ENCODE measurements at regions not wholly inside any gene's neighbourhood (a gene's known extent, or its start where the extent isn't known, plus 50 kb on each side); places are given as distances from the start of the nearest gene placed in this dataset.
"Not testable (repeated sequence)": the region's sequence is repeated elsewhere in the genome, so short reads cannot be mapped to it uniquely, and the experiment has no call there.

DNA sequence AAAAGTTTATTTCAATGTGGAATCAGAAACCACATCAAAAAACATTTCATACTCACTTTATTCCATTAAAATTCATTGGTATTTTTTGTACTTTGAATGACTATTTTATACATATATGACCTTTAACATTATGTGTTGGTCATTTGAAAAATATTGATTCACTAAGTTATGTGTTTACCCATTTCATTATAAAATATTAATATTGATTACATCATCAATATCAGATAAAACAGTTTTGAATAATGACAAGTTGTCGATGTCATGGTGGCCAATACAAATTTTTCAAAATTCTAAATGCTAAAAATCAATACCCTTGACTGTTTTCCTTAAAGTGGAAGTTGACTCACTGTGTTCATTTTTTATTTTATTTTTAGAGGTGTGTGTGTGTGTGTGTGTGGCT is 239.7 kb upstream of the ROBO1 start:
- no peak for DNase-seq

DNA sequence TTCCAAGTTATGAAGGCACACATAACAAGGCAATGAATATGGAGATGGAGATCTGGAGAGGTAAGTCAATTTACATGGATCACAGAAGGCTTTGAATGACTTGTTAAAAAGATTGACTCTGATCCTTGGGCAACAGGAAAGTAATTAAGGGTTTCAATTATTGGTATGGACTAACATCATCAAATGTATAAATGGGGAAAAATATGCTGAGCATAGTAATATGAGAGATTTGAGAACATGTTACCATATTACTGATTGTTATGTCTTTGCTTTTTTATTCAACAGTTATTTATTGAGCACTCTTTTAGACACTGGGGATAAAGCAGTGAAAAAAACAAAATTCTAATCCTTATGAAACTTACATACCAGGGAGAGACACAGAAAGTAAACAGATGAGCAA is 238.5 kb upstream of the ROBO1 start:
- DNase-seq, result no peak

DNA sequence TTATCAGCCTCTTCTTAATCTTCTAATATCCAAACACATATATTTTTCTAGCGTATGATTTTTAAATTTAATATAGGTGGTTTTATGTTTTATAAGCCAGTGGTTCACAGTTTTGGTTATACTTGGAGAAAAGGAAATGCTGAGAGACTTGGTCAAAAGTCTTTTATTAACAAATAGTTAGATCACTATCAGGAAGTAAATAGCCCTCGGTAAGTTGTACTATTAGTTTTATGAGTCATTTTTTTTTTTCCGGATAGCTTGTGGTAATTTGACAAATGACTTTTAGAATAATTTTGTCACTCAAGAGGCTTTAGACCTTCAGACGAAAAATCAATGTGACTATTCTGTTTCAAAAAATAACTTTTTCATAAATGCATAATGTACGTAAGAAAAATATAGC is 232.2 kb upstream of the ROBO1 start:
- DNase-seq, result no peak

DNA sequence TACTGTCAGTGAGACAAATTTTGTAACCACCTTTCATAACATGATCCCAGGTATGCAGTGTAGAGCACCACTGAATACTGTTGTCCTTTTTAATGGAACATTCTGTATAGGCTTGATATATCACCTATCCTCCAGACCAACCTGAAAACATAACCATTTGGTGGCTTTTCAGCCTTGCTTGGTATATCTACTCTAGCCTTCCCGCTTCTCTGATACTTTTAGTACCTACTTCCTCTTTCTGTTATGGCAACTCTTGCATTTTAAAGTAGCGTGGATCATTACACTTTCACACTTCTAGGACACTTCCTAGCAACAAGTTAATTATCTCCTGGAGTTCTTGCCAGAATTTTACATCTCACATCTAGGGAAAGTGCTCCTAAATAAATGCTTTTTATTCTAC is 226.6 kb upstream of the ROBO1 start:
- no peak for DNase-seq

DNA sequence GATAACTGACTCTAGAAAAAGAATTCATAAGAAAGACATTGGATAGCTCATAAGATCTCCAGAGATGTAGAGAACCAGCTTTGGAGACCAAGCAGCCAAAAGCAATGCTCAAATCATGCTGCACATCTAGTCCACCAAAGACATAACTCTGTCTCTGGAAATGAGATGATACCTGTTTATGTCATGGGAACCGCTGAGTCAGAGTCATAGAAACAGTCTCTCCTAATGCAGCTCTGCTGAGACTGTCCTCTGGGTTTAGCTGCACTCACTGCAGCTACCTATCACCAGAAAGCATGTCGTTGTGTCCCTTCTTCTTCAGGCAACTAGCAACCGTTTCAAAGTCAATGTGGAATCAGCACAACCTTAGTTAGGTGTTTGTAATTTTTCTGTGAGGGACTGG is 218.5 kb upstream of the ROBO1 start:
- DNase-seq, result no peak

DNA sequence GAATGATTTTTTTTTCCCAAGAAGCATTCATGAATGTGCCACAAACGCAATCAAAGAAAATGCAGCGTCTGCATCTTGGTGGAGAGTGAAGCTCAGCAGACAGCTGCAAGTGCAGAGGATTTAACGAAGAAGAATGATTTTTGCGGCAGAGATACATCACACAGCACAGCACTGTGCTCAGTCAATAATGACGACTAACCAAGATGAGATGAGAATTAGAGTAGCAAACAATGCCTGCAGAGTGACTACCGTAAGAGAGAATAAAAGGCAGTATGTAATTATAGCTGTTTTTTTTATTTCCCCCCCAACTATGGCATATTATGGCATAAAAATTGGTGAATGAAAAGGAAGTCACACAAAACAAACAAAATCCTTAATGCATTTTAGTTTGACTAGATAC is 218.0 kb upstream of the ROBO1 start:
- no peak for DNase-seq

DNA sequence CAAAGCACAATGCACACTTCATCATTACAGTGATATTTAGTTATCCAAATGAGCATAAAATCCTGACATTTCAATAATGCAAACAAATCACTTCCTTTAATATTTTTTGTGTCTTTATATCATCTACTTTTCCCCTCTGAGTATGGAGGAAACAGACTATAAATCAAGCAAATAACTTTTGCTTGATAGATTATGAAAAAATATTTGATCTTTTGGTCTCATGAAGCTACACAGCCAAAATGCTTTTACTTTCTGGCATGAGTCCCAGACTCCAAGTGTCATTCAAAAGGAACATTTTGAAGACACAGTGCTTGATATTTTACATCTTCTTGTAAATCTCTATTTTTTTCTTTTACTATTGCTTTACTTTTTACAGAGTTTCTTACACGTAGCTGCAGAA is 215.3 kb upstream of the ROBO1 start:
- no peak for DNase-seq

DNA sequence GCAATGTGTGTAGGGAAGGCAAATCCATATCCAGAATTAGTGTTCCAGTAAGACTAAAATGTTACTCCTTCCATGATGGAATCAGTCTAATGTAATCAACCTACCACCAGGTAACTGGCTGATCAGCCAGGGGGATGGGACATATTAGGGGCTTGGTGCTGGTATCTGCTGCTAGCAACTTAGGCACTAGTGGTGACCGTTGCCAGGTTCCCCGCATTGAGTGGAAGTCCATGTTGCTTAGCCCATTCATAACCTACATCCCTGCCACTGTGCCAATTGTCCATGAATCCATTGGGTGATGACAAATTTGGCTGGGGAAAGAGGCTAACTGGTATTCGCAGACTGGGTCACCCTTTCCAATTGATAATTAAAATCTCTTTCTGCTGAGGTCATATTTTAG is 212.2 kb upstream of the ROBO1 start:
- no peak for DNase-seq

DNA sequence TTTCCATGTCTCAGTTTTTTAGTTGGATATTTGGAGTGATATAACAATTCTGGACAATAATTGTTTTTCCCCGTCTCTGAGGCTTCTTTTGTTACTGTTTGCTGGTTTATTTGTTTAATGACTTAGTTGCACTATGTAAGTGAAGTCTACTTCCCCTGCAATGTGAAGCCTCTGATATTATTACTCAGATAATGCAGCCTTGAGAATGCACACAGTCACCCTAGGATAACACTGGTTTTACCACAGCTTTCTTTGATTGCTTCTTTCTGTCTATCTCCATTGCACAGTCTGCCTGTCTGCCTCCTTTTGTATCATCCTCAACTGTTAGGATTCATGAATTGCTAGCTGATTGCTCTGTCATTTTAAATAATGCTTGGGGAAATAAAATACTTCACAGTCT is 208.7 kb upstream of the ROBO1 start:
- DNase-seq, result no peak

DNA sequence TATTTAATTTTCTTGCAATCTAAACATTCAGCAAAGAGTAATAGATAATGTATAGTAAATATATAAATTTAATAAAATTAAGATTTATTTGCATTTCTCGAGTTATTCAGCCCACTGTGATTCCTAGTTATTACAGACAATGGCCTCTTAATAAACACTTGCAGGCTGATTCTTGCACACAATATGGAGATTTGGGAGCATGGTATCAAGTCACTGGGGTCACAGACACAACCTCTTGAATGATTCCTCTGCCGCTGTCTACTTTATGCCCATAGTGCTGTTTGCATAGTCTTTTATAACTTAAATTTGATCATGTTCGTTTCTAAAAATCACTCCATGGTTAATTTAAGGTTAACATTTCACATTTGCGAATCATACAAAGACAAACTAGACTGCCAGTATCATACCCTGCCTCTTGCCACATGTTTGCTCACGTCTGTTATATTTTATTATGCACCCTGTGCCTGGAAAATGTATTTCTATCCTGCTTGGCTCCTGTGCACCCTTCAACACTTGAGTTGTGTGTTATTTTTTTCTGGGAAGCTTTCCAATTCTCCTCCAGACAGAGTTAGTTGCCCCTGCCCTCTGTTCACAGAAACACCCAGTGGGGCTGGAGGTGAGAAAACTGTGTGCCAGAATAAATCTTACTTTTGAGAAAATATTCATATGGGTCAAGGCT is 206.3 kb upstream of the ROBO1 start:
- DNase-seq, result no peak

DNA sequence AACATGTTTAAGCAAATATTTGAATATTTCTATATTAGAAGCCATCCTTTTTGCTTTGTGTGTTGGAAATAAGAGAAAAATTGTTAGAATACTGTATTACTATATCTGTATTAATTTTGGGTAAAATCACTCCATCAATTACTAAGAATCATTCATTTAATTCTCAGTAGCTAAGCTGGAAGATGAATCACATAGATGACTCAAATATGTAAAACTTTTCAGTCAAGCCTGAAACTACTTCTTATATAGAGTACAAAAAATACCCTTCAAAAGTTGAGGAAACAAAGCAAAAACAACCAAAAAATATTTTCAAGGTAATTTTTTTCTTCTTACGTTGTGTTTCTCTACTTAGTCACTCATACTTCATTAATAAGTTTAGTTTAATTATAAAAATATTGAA is 205.7 kb upstream of the ROBO1 start:
- DNase-seq, result no peak

DNA sequence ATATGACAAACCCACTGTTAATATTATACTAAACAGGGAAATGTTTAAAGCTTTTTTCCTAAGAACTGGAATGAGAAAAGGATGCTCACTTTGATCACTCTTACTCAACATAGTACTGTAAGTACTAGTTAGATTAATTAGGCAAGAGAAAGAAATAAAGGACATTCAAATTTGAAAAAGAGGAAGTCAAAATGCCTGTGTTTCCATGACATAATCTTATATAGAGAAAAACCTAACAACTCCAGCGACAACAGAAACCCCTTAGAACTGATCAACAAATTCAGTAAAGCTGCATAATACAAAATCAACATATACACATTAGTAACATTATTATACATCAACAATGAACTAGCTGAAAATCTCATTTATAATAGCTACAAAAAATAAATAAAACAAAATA is 200.6 kb upstream of the ROBO1 start:
- DNase-seq, result no peak

DNA sequence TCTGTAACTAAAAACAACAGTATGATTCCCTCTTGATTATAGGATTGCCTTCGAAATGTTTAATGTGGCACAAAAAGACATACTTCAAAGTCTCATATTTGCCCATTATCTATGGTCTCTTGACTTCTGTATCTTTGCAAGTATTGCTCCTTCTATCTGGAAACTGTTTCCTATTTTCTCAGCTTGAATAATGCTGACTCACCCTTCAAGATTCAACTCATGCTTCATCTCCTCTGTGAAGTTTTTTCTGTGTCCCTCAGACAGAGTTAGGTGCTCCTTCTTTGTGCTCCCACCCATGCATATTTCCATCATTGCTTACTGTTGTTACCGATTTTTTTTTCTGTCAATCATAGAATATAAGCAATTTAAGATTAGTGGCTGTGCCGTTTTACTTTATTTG is 192.8 kb upstream of the ROBO1 start:
- no peak for DNase-seq

DNA sequence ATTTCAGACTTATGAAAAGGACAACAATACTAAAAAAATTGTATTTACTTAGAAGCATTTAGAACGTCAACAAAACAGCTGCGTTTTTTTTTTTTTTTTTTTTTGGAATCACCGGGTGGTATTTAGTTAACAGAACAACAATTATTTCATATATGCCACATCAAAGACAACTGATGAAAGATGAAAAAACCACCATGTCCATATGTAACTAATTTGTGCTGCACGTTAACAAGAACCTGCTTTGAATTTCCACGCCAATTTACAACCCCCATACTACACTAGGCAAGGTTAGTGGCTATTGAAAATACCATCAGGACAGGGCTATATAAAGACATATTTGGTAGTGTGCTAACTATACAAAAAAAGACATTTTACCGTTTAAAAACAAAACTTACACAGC is 189.3 kb upstream of the ROBO1 start:
- no peak for DNase-seq

DNA sequence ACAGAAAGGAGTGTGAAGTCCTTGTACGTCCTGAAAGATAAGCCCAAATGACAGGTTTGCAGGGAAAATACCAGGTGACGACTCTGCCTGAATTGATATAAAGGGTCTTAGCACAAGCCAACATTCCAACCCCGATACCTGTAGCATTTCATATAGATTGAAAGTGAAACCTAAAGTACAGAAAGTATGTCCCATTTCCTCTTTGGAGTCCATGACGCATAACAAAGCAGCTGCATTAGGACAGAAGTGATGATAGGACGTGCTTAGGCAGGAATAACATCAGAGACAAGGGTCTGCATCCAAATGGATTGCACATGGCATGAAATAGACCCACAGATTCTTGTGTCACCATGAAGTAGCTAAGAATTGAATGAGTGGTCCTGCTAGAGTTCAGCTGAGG is 187.0 kb upstream of the ROBO1 start:
- no peak for DNase-seq

DNA sequence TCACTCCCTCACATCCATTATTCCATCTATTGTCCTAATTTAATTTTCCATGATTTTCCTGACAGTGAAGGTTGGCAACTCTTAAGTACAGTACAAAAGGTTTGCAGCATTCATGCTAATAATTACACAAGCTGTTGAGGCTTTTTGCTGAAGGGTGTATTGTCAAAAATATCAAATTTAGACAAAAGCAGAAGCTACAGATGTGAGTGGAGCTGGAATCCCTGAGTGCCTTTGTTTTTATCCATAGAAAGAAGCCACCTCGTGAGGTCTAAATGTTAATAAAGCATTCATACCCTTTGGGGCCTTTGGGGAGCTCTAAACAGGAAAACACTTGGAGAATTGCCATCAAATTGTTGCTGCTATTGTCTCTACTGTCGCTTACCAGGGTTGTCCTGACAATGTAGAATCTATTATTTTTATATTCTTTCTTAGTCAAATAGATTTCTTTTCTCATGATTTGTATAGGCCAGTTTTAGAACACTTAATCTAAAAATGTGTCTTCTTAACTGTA is 185.8 kb upstream of the ROBO1 start:
- DNase-seq, result no peak

DNA sequence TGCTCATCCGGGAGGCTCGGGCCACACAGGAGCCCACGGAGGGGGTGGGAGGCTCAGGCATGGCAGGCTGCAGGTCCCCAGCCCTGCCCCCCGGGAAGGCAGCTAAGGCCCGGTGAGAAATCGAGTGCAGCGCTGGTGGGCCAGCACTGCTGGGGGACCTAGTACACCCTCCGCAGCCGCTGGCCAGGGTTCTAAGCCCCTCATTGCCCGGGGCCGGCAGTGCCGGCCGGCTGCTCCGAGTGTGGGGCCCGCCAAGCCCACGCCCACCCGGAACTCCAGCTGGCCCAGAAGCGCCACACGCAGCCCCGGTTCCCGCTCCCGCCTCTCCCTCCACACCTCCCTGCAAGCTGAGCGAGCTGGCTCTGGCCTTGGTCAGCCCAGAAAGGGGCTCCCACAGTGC is 183.6 kb upstream of the ROBO1 start:
- not testable (repeated sequence) for DNase-seq

DNA sequence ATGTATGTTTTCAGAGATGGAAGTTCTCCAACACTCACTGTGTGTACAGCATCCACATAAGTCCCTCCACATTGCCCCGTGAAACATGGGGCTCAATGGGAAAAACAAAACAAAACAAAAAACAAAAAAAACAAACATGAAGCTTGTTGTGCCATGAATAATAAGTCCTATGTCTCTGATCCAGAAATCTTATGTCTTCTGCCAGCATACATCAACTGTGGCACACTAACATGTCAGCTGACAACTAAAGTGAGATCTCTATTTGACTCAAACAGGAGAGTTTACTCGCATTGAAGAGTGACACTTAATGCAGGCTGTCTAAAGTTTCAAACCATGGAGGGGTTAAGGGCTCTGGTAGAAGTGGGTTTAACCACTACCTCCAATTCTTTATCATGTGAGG is 180.2 kb upstream of the ROBO1 start:
- no peak for DNase-seq

DNA sequence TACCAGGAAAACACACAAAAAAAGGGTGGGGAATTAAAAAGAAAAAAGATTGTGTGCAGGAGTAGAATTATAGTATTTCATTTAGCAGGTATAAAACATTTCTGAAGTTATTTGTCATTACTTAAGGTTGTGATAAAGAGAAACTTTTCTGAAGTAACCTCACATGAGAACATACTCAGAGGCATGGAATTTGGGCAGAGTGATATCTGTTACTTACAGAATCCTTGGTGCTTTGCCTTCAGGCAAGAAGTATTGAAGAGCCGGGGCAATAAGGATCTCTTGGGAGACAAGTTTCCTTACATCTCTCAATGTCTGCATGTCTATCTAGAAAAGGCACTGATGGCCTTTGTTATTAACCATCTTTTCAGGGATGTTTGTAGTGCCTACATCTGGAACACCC is 179.7 kb upstream of the ROBO1 start:
- DNase-seq, result no peak

DNA sequence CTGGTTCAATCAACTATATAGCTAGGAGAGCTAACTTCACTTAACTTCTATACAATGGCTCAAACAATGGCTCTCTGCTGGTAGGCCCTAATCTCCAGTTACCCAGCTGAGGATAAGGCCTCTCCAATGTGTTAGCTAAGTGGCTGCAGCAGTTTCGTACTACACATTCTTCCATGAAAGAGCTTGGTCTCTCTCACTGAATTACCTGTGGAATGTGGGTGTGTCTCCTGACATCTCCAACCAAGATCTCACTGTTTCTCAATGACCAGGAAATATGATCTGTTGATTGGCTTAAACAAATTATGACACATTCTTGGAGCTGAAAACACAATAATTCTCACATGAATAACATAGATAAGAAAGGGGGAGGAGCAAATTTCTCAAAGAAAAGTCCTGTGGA is 169.8 kb upstream of the ROBO1 start:
- no peak for DNase-seq

DNA sequence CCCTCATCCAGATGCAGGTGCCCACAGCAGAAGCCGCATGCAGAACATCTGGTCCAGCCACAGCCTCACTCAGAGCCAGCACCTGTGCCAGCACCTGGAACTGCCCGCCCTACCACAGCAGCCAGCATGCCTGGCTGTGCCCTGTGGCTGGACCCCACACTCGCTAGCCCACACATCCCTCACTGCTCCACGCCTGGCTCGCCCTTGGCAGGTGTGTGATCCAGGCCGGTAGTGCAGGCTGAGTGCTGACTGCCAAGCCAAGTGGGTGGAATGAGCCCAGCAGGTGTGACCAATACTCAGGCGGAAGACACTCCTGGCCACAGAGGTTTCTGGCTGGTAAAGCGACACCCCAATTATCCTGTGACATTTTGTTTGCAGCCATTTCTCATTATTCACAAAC is 162.4 kb upstream of the ROBO1 start:
- DNase-seq, result no peak

DNA sequence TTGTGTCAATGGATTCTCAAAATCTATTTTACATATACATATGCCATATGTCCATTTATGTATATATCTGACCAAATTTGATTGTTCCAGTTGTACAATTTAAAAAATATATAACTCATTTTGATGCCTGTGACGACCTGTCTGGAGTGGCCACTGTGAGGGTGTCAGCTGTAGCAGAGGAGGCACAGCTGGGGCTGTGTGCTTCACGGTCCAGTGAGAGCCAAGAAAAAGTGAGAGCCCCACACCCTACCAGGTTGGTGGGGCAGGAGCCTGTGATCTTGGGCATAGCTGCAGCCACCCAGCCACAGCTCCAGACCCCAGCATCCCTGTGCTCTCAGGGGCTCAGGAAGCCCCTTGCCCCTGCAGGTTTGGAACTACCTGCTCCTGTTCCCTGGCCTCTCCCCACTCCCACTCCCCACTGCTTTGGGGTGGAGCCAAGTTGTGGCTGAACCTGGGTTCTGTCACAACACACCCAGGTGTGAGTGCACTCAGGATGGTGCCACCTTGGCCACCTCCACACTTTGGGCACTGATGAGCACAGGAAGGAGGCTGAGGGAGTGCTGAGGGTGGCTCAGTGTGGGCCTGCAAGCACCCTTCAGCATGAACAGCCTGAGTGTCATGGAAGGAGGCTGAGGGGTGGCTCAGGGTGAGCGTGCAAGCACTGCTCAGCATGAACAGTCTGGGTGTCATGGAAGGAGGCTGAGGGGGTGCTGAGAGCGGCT is 161.1 kb upstream of the ROBO1 start:
- no peak for DNase-seq

DNA sequence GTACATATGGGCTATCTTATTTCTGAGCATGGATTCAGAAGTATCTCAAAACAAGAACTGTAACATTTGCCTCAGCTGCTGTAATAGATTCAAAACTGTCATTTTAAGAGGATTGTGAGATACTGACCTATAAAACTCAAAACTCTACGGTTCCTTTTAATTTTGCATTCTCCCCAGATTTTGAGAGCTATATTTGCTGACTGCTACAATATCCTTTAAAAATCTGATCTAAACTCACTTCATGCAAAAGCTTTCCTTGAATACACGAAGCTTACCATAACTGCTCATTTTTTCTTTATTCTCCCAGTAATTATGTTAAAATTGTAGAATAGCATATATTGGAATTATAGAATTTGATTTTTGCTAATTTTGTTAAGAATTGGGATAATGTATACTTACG is 158.7 kb upstream of the ROBO1 start:
- DNase-seq, result no peak

DNA sequence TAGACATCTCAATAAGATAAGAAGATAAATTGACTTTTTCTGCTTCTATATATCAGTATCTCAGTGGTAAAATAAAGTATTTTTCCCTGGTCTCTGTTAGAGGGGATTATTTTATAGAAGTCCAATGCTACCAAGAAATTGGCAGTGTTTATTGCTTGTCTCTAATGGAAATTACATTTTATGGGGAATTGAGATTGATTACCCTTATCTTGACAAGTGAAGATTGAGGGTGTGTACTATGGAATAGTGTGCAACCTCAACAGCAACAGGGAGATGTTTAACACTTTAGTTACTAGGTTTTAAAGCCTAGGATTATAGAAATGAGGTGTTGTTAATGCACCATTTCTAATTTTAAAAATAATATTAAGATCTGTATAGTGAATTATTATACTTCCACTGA is 154.8 kb upstream of the ROBO1 start:
- DNase-seq, result no peak

DNA sequence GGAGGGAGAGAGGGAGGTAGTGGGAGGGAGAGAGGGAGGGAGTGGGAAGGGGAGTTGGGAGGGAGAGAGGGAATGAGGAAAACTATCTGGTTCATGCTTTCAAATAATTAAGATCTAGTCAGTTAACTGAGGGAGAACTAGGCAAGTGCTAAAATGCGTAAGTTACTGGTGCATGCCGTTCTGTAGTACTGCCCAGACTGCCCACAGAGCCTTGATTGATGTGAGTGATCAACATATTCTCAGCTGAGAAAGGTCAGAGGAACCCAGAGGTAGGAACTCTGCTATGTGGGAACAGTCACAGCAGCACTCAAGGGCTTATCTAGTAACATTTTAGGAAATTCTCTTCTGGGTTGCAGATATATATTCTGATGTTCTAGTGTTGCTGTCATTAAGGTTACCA is 149.8 kb upstream of the ROBO1 start:
- no peak for DNase-seq

All from GDM1 (cell line).